ENCODE measurements at regions not wholly inside any gene's neighbourhood (a gene's known extent, or its start where the extent isn't known, plus 50 kb on each side); places are given as distances from the start of the nearest gene placed in this dataset.

DNA sequence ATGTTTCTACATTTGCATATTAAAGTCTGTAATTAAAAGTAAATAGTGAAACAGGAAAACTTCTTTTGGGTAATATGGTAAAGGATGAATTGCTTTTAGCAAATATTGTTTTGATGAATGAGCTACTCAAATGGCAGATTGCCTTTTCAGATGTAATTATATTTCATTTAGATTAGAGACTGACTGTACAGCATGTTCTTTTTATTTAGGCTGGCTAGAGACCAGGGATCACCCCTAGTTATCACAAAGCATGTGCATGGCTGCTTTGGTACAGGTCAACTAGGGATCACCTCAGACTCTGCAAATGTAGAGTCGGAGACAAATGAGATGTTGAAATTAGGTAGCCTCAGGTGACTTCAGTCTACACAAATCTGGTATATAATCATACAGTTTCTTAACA lies 214.9 kb upstream of the SEMA6A start:
- DNase-seq (ENCODE audit: low read depth, low spot score) (no peak), FAIRE-seq (no peak)
- no TSS peak for BruUV-seq (replicated peaks)
- H3K9ac ChIP-seq (replicated peaks; ENCODE audit: extremely low read depth, insufficient read depth, low read length) = no peak overlapping the region
- no peaks in the 10 kb centered on the region for H3K9me3 ChIP-seq (replicated peaks; ENCODE audit: control insufficient read depth, insufficient read depth, low read length)
- H3K4me2 ChIP-seq (ENCODE audit: insufficient read depth, low read length) = no peak overlapping the region
- no peak overlapping the region for H3K27ac ChIP-seq (ENCODE audit: insufficient read depth, low read depth, low read length)
- no peaks in the 10 kb centered on the region for H3K79me2 ChIP-seq (ENCODE audit: control insufficient read depth, insufficient read depth, low read length)
- intact Hi-C loops (cut with micrococcal nuclease) = no loop called here
- no peaks in the 10 kb centered on the region for H3K27me3 ChIP-seq (ENCODE audit: control insufficient read depth in 2 of 2, insufficient read depth in 2 of 2, low read length in 2 of 2)
- no peak overlapping the region for H3K4me3 ChIP-seq (replicated peaks in 1 of 3; ENCODE audit: insufficient read depth in 1 of 3, low read depth in 1 of 3, low read length in 3 of 3)
- CTCF ChIA-PET = no interaction called here
- no peaks in the 10 kb centered on the region for H3K36me3 ChIP-seq (ENCODE audit: control insufficient read depth in 2 of 2, extremely low read depth in 1 of 2, insufficient read depth in 2 of 2, low read length in 2 of 2)
- H4K20me1 ChIP-seq (replicated peaks; ENCODE audit: control insufficient read depth, extremely low read depth, insufficient read depth, low read length) = no peaks in the 10 kb centered on the region
- H2AFZ ChIP-seq (ENCODE audit: low read depth, low read length) = no peak overlapping the region
- TF ChIP-seq POLR2AphosphoS5 (IDR thresholded peaks at IDR 0.05; ENCODE audit: insufficient read depth, low read depth, low read length) (no peak), EZH2 (IDR thresholded peaks at IDR 0.05; ENCODE audit: borderline replicate concordance, low read depth, low read length, severe bottlenecking) (no peak), JUN (IDR thresholded peaks at IDR 0.05; ENCODE audit: borderline replicate concordance, insufficient read depth, insufficient read length, low read depth) (no peak), FOS (IDR thresholded peaks at IDR 0.05; ENCODE audit: borderline replicate concordance, insufficient read depth, low read length) (no peak), MYC (IDR thresholded peaks at IDR 0.05; ENCODE audit: low read depth, low read length) (no peak), GATA2 (IDR thresholded peaks at IDR 0.05; ENCODE audit: insufficient read depth, insufficient read length, low read depth, low read length) (no peak), POLR2A (IDR thresholded peaks at IDR 0.05; ENCODE audit: low read depth, low read length) (no peak)
- TF ChIP-seq, protein P1, sequence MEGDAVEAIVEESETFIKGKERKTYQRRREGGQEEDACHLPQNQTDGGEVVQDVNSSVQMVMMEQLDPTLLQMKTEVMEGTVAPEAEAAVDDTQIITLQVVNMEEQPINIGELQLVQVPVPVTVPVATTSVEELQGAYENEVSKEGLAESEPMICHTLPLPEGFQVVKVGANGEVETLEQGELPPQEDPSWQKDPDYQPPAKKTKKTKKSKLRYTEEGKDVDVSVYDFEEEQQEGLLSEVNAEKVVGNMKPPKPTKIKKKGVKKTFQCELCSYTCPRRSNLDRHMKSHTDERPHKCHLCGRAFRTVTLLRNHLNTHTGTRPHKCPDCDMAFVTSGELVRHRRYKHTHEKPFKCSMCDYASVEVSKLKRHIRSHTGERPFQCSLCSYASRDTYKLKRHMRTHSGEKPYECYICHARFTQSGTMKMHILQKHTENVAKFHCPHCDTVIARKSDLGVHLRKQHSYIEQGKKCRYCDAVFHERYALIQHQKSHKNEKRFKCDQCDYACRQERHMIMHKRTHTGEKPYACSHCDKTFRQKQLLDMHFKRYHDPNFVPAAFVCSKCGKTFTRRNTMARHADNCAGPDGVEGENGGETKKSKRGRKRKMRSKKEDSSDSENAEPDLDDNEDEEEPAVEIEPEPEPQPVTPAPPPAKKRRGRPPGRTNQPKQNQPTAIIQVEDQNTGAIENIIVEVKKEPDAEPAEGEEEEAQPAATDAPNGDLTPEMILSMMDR (IDR thresholded peaks at IDR 0.05; ENCODE audit: extremely low read depth in 1 of 2, insufficient read depth in 1 of 2, low read depth in 1 of 2, low read length in 2 of 2) = no peak
- TF ChIP-seq, protein P2, sequence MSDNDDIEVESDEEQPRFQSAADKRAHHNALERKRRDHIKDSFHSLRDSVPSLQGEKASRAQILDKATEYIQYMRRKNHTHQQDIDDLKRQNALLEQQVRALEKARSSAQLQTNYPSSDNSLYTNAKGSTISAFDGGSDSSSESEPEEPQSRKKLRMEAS (IDR thresholded peaks at IDR 0.05; ENCODE audit: insufficient read depth, insufficient read length) = no peak
- POLR2A ChIA-PET = no interaction called here
- H3K4me1 ChIP-seq (ENCODE audit: control insufficient read depth, extremely low read depth, insufficient read depth, low read length) = no peaks in the 10 kb centered on the region
- dilution Hi-C loops (cut with MboI; ENCODE audit: extremely low pct_ligation_motif_present, low sequenced_read_pairs) = no loop called here
- H3K9me1 ChIP-seq (replicated peaks; ENCODE audit: control insufficient read depth, extremely low read depth, insufficient read depth, low read length) = no peaks in the 10 kb centered on the region
